Endothelial cell of hepatic sinusoid (primary cell): ENCODE measurements at regions not wholly inside any gene's neighbourhood (a gene's known extent, or its start where the extent isn't known, plus 50 kb on each side); places are given as distances from the start of the nearest gene placed in this dataset.
"Not testable (repeated sequence)": the region's sequence is repeated elsewhere in the genome, so short reads cannot be mapped to it uniquely, and the experiment has no call there.

Experiments used
- in situ Hi-C: cut with HindIII; loops from 2 replicates; pipeline ENCODE4 v1.10.0; 2017; ENCODE audit warnings: low sequenced_read_pairs

DNA sequence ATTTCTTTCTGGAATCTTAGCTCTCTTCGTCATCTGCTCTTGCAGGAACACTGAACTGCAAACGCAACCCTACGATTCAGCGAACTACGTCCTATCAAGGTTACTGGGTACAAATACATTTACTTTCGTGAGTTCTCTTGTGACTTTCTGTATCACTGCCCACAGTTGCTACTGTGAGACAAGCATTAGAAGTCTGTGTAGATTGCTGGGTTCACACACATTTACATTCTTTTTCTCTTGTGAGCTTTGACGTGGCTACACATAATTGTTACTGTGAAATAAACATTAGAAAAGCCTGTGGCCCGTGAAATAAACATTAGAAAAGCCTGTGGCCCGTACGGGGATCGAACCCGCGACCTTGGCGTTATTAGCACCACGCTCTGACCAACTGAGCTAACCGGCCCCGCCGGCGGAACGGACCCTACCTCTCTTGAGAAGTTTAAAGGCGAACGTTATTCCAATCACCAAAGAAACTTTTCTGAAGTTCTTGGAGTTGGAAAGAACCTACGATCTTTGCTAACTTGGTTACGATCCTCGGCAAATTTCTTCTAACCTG, 61.2 kb upstream of the ZNF322 start:
- in situ Hi-C loops, result not testable (repeated sequence)

DNA sequence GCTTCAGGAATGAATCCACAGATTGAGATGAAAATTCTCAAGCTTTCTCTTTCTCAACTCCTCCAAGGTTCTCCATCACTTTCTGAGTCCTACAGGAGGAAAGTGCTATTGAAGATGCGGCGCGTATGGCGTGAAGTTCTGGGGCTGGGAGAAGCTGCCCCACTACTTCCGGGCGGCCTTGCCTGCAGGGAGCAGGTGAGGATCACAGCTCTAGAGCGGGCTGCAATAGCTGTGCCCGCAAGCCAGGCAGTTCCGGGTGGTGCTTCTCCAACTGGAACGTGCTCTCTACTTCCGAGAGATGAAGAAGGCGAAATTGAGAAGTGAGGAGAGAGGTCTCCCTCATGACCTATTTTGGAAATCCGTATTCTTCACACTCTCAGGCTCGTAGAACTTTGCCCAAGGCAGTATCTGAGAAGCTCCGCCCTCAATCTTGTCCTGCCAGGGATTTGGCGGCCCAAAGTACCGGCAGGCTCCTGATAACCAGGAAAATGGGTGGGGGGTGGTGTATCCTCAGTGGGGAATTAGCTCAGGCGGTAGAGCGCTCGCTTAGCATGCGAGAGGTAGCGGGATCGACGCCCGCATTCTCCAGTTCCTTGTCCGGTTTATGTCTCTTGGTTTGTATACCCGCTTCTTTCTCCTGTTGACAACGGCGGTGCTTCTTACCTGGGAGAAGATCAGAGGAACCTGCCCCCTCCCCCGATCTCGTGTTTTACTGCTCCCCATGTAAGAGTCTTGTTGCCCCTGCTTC, 70.6 kb upstream of the ZNF322 start:
- in situ Hi-C loops, result not testable (repeated sequence)

DNA sequence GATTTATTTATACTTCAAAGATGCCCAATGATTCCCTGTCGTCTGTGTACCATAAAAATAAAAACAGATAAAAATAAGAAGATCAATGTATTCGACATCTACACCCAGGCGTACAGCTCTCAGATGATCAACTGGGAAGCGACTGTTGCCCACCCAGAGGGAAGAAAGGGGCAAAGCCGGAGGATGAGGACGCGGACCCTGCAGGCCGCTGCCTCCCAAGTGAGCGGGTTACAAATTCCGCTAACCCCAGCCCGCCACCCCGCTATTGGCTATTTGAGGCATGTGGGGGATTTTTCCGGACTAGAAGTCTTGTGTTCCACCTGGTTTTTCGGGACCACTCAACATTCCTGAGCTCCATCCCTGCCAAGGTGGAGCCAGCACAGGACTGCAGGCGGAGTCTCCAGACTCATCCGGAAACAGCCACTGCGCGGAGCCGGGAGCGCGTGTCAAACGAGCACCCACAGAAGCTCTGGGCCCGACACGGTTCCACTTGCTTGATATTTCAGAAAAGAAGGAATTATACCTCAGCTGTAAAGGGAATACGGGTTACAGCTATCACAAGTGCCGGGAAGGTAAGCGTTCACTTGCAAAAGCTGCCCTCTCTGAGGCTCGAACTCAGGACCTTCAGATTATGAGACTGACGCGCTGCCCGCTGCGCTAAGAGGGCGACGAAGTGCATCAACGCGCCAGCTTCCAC, 75.4 kb upstream of the ZNF322 start:
- in situ Hi-C loops, result not testable (repeated sequence)

DNA sequence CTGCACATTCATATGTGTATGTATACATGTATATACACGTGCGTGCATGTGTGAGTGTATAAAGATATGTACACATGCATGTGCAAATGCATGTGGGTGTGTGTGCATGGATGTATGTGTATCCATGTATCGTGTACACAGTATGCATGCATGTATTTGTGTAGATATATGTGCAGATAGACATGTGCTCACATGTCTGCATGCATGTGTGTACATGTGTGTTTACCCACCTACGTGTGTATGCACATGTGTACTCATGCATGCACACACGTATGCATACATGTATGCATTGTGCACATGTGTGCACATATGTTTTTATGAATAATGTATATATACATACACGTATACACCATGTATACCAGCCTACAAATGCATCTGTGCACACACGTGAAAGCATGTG, 80.3 kb upstream of the ZNF322 start:
- in situ Hi-C loops, result no loop called here

DNA sequence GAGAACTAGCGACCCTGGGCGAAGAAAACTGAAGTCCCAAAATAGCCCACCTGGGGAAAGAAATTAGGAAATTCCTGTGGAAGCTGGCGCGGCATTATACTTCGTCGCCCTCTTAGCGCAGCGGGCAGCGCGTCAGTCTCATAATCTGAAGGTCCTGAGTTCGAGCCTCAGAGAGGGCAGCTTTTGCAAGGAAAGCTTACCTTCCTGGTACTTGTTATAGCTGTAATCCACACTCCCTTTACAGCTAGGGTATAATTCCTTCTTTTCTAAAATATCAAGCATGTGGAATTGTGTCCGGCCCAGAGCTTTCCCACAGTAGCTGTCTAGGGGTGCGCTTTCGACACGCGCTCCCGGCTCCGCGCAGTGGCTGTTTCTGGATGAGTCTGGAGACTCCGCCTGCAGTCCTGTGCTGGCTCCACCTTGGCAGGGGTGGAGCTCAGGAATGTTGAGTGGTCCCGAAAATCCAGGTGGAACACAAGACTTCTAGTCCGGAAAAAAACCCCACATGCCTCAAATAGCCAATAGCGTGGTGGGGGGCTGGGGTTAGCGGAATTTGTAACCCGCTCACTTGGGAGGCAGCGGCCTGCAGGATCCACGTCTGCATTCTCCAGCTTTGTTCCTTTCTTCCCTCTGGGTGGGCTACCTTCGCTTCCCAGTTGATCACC, 83.7 kb upstream of the ZNF322 start:
- in situ Hi-C loops, result no loop called here

DNA sequence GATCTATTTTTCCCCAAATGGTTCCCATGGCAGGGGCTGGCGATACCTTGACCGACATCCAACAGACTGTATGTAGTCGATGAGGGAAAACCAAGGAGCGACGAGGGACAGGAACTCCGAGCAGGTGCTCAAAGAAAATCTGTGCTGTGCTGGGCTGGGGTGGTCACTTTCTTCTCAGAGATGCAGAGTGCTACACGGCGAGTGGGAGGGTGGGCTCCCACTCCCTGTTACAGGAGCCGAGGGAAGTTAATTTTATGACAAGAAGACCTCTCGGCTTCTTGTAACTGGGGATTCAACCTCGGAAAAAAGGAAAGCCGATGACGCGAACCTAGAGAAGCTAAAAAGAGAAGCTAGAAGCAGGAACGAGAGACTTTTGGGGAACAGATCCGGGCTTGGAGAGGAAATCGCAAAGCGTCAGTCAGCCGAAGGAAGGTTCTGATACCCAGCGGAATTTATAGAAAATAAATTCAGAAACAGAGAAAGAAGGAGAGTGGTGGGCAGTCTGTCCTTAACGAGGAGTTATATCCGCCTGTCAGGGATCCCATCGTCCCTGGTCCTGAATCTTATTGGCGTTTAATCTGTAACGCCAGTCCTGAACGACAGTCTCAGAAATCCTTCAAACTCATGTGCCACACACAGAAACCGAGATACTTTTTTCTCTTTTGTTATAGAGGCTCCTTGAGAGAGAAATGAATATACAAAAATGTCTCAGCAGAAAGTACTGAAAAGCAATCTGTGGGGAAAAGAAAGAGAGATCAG, 84.6 kb upstream of the ZNF322 start:
- in situ Hi-C loops, result no loop called here

DNA sequence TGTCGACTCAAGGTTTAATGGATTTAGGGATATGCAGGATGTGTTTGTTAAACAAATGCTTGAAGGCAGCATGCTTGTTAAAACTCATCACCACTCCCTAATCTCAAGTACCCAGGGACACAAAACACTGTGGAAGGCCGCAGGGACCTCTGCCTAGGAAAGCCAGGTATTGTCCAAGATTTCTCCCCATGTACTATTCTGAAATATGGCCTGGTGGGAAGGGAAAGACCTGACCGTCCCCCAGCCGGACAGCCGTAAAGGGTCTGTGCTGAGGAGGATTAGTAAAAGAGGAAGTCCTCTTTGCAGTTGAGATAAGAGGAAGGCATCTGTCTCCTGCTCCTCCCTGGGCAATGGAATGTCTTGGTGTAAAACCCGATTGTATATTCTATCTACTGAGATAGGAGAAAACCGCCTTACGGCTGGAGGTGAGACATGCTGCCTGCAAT, 85.3 kb upstream of the ZNF322 start:
- in situ Hi-C loops, result not testable (repeated sequence)

DNA sequence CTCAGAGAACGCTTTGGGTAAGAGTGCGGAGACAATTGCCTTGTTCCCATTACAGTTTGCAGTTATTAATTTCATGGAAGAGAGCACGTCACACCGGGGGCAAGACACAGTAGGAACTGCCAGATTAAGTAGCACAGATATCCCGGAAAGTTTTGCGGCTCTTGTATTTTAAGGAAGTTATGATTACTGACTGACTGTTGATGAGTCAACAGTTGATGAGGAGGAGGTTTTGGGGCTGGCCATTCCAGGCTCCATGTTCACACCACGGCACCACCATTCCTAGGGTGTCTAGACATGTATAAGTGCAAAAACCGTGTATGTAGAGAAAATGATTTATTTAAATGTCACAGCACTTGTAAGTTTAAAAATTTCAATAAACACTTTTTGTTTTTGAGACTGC, 86.4 kb upstream of the ZNF322 start:
- in situ Hi-C loops, result not testable (repeated sequence)

DNA sequence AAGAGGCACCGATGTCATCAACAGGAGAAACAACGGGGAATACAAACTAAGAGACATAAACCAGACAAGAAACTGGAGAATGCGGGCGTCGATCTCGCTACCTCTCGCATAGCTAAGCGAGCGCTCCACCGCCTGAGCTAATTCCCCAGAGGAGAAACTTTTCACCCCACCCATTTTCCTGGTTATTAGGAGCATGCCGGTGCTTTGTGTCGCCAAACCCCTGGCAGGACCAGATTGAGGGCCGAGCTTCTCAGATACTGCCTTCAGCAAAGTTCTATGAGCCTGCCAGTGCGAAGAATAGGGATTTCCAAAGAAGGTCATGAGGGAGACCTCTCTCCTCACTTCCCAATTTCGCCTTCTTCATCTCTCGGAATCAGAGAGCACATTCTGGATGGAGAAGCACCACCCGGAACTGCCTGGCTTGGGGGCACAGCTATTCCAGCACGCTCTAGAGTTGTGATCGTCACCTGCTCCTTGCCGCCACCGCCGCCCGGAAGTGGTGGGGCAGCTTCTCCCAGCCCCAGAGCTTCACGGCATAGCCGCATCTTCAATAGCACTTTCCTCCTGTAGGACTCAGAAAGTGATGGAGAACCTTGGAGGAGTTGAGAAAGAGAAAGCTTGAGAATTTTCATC, 89.7 kb upstream of the ZNF322 start:
- in situ Hi-C loops, result not testable (repeated sequence)

DNA sequence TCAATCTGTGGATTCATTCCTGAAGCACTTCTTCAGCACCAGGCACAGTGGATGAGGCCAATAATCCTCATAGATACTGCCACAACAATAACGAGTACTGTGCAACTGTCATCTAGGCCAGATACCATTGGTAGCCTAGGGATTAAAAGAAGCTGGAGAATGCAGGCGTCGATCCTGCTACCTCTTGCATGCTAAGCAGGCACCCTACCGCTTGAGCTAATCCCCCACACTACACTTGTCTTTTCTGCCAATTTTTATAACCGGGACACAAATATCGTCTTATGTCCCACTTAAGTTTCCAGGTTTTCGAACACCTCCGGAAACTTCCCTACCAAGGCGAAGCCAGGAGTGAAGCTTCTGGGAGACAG, 90.2 kb upstream of the ZNF322 start:
- in situ Hi-C loops, result not testable (repeated sequence)

DNA sequence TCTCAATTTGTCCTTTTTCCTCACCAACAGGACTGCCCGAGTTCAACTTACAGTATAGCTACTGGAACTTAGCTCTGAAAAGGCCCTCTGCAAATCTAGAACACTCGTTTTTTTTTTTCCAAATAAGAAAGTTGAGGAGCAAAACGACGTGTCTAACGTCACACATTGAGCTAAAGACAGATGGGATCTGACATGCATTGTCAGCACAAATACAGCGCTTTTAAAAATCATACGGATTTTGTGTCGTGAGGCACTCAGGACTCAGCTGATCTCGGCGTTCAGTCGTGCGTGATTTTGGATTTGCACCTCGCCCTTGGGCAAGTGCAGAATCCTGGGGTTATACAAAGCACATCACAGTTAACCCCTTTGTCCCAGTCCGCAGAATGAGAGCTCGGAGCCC, 94.7 kb upstream of the ZNF322 start:
- in situ Hi-C loops, result no loop called here

DNA sequence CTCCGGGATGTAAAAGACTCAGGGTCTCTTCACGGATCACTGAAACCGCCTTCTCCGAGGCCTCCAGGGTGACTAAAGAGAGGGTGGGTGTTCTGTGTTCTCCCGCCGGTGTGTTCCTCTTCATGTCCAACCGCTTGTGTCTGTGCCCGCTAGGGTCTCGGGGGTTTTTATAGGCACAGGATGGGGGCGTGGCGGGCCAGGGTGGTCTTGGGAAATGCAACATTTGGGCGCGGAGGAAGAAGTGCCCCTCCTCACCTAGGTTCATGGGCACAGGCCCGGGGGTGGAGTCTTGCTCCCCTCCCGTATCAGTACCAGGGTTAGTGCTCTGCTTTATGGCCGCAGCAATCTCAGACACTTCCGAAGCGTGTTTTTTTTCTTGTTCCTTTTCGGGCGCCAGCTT, 95.3 kb upstream of the ZNF322 start:
- in situ Hi-C loops, result not testable (repeated sequence)

DNA sequence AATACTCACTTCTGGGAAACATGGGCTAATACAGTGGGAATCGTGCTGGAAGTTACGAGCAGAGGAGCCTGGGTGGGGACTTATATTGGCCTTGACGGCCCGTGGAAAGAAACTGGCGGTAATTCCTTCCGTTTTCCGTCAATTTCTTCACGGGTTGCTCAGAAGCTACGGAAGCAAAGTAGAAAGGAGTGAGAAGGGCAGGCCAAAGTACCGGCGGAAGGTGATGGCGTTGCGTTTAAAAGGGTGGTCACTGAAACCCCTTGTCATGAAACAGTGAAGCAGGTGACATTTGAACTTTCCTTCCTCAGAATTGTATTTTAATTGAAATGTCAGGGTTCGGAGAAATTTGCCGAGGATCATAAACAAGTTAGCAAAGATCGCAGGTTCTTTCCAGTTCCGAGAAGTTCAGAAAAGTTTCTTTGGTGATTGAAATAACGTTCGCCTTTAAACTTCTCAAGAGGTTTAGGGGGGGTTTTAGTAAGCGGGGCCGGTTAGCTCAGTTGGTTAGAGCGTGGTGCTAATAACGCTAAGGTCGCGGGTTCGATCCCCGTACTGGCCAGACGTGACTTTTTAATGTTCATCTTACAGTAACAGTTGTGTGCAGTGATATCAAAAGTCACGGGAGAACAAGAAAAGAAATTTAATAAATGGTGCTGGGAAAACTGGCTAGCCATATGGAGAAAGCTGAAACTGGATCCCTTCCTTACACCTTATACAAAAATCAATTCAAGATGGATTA, 96.7 kb upstream of the ZNF322 start:
- in situ Hi-C loops, result not testable (repeated sequence)

DNA sequence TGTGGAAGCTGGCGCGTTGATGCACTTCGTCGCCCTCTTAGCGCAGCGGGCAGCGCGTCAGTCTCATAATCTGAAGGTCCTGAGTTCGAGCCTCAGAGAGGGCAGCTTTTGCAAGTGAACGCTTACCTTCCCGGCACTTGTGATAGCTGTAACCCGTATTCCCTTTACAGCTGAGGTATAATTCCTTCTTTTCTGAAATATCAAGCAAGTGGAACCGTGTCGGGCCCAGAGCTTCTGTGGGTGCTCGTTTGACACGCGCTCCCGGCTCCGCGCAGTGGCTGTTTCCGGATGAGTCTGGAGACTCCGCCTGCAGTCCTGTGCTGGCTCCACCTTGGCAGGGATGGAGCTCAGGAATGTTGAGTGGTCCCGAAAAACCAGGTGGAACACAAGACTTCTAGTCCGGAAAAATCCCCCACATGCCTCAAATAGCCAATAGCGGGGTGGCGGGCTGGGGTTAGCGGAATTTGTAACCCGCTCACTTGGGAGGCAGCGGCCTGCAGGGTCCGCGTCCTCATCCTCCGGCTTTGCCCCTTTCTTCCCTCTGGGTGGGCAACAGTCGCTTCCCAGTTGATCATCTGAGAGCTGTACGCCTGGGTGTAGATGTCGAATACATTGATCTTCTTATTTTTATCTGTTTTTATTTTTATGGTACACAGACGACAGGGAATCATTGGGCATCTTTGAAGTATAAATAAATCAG, 106.8 kb upstream of the ZNF322 start:
- in situ Hi-C loops, result not testable (repeated sequence)

DNA sequence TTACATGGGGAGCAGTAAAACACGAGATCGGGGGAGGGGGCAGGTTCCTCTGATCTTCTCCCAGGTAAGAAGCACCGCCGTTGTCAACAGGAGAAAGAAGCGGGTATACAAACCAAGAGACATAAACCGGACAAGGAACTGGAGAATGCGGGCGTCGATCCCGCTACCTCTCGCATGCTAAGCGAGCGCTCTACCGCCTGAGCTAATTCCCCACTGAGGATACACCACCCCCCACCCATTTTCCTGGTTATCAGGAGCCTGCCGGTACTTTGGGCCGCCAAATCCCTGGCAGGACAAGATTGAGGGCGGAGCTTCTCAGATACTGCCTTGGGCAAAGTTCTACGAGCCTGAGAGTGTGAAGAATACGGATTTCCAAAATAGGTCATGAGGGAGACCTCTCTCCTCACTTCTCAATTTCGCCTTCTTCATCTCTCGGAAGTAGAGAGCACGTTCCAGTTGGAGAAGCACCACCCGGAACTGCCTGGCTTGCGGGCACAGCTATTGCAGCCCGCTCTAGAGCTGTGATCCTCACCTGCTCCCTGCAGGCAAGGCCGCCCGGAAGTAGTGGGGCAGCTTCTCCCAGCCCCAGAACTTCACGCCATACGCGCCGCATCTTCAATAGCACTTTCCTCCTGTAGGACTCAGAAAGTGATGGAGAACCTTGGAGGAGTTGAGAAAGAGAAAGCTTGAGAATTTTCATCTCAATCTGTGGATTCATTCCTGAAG, 111.6 kb upstream of the ZNF322 start:
- in situ Hi-C loops, result not testable (repeated sequence)

DNA sequence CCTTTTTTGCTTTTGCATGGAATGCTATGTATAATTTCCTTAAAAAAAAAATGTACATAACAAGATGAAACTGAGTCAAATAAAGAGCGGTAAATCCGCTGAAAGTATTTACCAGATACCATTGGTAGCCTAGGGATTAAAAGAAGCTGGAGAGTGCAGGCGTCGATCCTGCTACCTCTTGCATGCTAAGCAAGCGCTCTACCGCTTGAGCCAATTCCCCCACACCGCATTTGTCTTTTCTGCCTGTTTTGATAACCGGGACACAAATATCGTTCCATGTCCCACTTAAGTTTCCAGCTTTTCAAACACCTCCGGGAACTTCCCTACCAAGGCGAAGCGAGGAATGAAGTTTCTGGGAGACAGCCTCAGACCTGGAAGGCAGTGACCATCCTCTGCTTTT, 113.9 kb upstream of the ZNF322 start:
- in situ Hi-C loops, result not testable (repeated sequence)

DNA sequence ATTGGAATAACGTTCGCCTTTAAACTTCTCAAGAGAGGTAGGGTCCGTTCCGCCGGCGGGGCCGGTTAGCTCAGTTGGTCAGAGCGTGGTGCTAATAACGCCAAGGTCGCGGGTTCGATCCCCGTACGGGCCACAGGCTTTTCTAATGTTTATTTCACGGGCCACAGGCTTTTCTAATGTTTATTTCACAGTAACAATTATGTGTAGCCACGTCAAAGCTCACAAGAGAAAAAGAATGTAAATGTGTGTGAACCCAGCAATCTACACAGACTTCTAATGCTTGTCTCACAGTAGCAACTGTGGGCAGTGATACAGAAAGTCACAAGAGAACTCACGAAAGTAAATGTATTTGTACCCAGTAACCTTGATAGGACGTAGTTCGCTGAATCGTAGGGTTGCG, 121.0 kb upstream of the ZNF322 start:
- in situ Hi-C loops, result not testable (repeated sequence)

DNA sequence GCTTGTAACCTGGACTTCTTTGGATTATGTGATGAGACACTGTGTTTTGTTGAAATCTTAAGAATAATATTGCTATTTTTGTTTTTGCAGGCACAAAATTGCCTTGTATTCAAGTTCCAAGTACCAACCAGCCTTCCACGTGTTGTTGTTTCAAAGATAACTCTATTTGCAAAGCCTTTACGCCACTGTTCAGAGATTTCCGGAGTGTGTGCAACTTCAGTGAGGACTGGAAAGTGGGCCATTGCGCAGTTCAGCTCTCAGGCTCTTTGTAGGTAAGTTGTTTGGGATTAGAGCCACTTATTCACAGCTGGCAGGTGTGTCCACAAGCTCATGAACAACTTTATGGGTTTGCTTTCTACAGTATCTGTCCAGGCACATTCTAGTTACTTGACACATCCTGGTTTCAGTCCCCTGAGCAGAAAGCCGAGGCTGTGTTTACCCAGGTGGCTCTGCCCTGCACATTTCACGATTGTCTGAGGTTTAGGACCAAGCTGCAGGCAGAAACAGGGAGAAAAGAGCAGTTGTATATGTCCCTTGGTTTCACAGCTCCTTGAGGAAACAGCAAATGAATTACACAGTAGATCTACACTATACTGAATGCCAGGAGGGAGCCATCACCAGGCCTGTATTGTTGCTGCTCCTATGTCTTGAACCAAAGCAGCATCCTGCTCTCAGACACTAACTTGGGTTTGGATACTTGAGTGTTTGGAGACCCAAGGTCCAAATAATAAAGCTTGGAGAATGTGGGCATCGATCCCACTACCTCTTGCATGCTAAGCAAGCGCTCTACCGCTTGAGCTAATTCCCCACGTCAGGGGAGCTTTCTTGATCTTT, 136.1 kb upstream of the ZNF322 start:
- in situ Hi-C loops, result not testable (repeated sequence)
